HG03439 (cell line): ENCODE measurements at regions not wholly inside any gene's neighbourhood (a gene's known extent, or its start where the extent isn't known, plus 50 kb on each side); places are given as distances from the start of the nearest gene placed in this dataset.

Experiments used
- ATAC-seq: cut with Tn5 transposase; IDR thresholded peaks from one replicate; pipeline ENCODE4 v1.9.1; 2021; ENCODE audit warnings: mild to moderate bottlenecking, moderate library complexity; ENCODE audit not compliant: unreplicated experiment

DNA sequence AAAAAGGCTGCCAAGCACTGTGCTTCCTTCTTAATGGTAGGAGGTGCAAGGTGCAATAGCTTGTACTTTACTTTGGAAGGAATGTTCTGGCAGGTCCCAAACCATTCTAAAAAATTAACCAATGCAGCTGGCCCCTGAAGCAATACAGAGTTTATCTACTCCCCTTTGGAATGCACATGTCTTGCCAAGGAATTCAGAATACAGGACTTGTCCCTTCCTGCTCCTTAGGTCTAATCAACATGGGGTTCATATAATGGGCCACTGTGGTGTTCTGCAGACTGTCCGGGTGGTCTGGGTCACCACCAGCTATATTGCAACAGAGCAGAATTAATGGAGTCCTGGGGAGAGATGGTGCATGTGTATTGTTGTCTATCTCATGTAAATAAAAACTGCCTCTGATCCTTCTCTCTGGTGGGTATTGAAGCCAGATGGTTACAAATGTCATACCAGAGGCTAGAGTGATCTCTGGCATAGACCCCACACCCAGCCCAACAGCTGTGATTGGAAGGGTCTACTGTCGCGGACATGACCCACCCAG, 112.8 kb downstream of the RIPK4 start:
- ATAC-seq = no peak

DNA sequence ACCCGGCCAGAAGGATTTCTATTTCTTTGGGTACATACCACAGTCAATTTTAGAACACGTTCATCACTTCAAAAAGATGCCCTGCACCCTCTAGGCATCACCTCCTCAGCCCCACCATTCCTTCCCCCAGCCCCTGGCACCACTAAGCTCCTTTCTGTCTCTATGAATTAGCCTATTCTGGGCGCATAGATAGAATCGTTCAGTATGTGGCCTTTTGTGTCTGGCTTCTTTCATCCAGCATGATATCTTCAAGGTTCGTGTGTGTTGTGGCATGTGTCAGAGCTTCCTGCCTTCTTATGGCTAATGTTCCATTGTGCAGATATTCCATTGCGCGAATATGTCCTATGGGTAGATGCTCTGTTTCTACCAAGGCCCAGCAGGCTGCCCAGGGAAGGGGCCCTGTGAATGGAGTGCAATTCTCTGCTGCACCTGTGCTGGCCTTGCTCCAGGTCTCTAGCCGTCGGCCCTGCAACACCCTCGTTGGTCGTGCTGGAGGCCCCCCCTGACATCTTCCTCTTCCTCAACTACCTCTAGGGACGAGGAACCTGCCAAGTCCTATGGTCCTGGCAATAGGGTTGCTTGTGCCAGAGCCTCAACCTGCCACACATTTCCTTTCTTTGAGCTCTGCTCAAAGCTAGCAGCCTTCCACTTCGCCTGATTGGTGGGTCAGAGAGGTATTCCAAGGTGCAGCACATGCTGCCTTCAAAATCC, 113.5 kb downstream of the RIPK4 start:
- ATAC-seq = no peak

DNA sequence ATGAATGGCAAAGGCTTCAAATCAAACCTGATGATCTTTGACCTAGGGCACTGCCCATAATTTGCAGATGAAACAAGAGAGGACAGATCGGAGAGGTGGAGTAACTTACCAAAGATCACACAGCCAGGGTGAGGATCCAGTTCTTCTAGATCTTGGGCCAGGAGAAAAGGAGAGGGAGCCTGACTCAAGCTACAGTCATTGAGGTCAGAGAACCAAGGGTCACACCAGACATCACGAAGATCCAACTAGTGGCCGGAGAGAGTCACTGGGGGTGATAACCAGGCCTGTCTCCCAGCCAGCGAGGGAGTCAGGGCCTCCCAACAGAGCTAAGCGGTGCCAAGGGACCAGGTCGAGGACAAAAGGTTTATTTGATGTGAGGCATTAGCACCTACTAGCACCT, 115.0 kb downstream of the RIPK4 start:
- no peak for ATAC-seq

DNA sequence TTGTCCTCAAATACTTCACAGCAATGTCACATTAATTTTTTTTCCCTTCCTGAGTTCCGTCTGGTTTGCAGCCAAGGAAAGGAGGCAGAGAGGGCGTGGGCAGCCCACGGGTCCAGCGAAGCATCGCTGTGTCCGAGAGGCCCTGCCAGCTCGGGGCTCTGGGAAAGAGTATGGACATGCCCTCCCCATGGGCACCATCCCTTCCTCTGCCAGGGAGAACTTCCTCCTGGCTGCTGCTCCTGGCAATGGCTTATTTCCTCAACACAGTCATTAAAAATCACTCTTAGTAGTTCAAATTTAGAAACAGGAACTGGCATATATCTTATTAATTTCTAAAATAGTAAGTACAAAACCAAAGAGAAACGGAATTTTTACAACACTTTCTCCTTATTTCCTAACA, 115.4 kb downstream of the RIPK4 start:
- no peak for ATAC-seq

DNA sequence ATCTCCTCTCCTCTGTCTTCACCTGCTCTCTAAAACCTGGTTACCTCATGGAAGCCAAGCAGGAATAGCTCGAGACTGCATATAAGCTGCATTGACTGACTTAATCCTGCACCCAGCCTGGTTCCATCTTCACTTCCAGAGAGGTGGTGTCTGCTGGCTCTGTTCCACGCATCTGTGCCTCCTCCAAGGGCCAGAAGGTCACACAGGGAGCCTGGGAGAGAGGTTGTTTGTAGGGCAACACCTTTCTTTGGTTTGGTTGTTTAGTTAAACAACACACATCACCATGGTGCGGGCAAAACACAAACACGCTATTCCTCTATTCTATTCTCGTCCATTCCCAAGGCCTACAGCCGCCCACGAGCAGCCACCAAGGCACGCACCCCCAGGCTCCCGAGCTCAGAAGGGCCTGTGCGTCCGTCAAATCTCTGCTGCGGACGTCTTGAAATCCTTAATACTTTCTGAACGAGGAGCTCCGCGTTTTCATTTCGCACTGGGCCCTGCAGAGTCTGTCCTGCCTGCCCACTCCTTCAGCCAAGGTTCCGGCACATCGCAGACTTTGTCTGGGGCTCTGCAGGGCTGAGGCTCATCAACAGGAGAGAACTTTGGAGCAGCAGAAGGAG, 116.2 kb downstream of the RIPK4 start:
- no peak for ATAC-seq

DNA sequence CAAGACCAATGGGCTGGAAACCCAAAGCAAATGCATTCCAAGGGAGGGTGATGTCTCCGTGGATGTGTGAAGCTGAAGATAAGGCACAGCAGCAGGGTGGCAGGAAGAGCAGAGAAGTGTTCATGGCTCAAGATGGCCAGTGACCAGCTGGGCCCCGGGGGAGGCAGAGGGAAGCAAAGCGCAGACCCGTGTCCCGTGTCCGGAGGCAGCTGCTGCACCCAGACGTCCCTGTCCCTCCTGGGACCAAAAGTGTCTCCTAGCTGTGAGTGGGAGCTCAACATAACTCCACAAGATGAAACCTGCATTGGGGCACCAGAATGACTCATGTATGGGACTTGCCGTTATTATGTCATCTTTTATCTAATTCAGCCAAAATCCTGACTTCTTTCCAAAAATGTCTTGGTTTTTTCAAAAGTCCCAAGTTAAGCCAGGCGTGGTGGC, 118.2 kb downstream of the RIPK4 start:
- ATAC-seq = no peak

DNA sequence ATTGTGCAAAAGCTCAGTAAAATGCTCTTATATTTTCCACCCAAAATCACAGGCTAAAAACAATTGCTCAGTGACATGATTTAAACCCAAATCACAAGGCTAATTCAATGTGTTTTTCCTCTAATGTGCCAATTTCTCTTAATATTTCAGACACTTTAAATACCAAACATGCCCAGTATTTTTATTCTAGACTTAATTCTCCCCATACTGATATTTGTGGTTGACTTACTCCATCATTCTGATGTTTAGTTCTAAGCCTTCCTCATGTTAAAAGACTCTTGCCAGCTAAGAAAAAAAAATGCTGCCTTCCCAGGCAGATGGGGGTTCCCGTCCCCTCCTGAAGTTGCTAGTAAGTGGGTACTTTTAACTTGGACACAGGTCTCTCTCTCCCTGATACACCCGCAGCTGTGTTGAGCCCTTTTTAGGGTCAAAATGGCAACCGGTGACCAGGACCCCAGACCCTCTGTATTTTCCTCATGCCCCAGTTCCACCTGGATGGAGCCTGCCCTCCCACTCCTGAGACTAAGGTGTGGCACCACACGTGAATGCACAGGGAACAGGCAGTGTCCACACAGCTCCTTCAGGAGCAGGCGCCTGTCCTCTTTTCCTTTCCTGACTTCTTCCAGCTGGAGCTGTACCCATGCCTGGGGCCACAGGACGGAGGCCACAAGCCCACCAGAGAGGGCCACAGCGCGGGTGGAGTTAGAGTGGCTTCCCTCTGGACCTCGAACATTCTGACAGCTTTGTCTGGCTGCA, 118.9 kb downstream of the RIPK4 start:
- no peak for ATAC-seq

DNA sequence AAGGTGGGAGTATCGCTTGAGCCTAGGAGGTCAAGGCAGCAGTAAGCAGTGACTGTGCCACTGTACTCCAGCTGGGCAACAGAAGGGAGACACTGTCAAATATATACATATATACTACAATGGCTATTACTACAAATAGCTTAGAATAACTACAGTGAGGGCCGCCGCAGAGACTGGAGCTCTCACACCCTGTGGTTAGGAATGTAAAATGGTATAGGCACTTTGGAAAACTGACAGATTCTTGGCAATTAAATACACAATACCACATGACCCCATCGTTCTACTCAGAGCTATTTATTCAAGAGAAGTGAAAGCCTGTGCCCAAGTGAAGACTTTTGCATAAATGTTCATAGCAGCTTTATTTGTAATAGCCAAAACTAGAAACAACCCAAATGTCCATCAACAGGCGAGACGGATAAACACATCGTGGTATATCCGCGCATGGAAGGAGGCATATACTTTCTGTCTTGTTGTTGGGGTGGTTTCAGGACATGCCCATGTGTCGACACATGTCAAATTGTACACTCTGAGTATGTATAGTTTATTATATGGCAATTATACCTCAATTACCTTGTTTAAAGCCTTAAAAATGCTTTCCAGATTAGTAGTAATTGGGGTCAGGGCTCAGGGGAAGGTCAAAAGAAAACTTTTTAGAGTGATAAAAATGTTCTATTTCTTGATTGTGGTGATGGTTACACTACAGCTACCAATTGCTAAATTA, 123.4 kb downstream of the RIPK4 start:
- no peak for ATAC-seq

DNA sequence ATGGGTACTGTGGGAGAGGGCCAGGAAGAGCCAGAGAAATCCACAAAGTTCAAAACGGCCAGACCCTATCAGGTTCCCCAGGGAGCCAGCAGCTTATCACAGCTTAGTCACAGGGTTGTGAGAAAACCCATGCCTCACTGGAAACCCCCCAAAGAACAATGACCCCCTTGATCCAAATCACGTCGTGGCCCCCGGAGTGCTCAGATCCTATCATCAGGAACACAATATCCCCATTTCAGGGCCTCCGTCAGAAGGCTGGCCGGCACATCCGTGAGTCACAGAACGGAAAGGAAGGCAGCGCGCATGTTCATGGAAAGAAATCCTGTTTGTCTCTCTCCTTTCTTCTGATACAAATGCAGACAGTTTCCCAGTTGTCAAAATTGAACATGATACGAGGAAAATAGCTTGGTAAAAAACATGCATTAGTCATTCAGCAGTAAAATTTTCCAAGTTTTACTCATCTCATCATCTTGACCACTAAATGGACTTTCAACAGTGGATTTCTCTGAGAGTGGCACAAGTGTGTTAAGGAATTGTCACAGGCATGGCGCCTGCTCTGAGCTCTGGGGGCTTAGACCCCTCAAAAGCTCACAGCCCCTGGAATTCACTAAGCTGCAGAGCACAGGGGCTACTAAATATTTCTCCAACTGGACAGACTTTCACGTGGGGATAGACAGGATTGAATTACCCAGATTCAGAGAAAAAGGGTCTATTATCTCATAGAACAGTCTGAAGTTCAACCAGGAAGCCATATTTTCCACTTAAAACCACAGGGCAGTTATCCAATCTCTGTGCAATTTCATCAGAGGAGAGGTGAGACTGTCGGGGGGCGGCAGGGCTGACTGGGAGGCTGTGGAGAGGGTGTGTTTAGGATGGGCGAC, 124.8 kb downstream of the RIPK4 start:
- ATAC-seq = no peak

DNA sequence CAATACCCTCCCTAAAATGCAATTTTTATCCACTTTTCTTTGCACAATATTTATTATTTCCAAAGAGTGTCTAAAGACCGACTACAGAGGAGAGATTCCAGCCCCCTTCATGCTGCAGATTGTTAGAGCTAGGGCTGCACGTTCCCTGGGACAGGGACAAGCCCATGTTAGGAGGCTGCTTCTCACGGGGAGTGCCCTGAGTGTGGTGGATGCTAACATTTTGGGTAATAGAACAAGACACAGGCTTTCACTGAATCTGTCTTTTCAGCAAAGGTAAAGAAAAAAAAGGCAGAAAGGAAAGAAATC, 125.4 kb downstream of the RIPK4 start:
- no peak for ATAC-seq

DNA sequence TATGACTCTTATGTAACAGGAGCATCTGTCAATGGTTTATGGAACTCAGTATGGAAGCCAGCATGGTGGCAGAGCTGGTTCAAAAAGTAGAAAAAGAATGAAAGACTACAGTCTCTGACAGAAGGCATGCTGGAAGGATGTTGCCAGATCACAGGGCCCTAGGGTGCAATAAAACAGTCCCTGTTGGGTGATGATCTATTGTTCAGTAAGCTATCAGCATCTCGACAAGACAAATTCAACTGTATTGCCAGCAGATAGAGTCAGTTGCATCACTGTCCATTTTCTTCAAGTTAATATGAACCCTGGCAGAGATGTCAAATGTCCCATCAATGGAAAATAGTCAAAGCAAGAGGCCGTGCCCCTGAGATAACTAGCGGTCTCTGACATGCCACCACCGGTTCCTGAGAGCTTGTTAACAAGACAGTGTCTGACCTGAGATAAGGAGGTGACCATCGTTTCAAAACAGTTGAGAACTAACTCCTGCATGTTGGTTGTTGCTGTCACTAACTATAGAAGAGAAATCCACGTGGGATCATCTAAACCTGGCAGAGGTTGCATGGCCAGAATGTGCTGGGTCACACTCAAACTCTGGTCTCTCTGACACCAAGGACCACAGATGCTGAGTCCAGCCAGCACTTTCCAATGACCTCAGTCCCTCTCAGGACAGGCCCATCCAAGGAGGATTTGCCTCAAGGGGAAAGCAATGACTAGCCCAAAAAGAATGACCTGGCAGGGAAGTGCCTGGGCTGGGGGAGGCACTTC, 125.9 kb downstream of the RIPK4 start:
- no peak for ATAC-seq

DNA sequence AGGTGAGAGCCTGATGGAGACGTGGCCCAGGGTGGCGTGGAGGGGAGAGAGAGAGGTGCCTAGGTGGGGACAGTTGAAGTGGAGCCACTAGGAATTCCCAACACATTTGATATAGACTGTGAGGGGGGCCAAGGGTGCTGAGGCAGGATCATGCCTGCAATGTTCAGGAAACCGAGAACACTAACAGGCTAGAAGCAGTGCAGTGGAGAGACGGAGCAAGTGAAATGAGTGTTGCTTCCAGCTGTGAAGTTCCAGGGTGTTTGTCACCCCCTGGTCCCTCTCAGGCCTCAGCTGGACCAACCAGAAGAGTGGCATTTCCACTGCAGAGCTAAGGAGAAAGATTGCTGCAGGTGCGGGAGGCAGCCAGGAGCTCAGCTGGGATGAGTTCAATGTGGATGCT, 127.1 kb downstream of the RIPK4 start:
- ATAC-seq = no peak

DNA sequence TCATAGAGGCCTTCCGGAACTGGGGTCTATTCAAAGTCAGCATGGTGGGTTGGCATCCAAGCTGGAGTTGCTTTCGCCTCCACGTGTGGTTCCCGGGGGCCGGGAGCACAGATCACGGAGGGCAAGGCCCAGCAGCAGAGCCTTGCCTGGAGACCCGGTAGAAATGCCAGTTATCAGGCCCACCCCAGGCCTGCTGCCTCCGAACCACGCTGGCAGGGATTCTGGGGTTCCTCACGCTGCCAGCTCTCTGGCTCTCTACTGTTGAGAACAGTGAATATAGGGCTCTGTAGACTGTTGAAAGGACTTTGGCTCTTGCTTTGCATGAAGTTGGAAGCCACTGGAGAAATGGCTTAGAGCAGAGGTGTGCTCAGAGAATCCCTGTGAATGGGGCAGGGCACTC, 127.5 kb downstream of the RIPK4 start:
- ATAC-seq = no peak

DNA sequence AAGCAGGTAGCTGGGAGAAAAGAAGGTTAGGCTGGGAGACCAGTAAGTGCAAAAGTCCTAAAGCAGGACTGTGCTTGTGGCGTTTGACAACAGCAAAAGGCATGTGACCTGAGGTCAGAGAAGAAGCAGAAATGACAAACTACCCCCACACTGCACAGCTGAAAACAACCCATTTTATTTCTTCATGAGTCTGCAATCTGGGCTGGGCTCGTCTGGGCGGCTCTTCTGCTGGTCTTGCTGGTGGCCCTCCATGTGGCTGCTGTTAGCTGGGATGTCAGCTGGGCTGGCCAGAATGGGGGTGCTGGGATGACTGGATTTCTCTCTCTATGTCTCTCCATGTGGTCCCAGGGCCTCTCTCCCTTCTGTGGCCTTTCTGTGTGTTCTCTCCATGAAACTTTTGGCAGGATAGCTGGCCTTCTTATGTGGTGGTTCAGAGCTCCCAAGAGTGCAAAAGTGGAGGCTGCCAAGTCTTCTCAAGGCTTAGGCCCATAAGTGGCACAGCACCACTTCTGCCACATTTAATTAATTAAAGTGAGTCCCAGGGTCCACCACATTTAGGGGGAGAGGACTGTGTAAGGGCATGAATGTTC, 128.6 kb downstream of the RIPK4 start:
- no peak for ATAC-seq

DNA sequence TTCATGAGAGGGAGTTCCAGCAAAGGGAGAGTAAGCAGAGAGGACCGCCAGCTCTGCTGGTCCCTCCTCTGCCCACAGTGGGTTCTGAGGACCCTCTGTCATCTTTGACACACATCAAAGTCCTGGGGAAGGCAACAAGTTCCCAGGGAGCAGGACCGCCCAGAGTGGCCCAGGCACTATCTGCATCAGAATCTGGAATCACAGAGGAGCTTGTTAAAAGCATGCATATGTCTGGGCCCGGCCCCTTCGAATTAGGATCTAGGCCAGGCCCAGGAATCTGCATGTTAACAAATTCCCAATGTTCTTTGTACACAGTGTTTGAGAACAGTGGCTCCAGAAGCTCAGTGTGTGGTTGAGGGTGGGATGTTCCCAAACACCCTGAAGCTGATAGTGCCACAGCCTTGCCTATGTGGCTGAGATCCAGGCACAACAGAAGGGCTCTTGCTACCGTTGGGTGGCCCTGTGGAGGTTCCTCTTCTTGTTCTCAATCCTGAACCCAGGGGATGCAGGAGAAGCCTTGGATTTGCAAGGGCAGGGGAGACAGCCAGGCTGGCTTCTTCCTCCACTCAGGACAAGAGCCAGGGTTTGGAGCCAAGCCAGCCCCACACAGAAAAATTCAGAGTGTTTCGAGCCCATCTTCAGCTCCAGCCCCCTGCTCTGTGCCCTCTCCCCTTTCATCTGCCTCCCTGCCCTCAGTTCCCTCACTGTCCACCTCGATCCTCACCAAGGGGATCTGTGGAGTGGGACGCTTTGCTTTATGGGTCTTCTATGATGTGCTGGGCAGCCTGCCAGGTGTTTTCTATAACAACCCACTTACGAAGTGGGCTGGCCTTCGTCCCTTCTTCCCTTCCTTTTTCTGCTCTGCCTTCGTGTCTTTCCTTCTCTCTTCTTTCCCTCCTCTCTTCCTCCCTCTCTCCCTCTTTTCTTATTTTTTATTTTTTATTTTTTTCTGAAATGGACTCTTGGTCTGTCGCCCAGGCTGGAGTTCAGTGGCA, 129.0 kb upstream of the TMPRSS2 start:
- no peak for ATAC-seq

DNA sequence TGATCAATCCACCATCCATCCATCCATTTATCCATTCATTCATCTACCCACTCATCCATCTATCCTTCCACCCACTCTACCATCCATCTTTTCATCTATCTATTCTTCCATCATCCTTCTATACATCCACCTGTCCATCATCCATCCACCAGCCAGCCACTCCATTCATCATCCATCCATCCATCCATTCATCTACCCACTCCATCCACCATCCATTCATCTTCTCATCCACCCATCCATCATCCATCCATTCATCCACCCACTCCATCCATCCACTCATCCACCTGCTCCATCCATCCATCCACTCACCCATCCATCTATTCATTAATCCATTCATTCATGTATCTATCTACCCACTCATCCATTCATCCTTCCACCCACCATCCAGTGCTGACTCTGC, 127.9 kb upstream of the TMPRSS2 start:
- no peak for ATAC-seq

DNA sequence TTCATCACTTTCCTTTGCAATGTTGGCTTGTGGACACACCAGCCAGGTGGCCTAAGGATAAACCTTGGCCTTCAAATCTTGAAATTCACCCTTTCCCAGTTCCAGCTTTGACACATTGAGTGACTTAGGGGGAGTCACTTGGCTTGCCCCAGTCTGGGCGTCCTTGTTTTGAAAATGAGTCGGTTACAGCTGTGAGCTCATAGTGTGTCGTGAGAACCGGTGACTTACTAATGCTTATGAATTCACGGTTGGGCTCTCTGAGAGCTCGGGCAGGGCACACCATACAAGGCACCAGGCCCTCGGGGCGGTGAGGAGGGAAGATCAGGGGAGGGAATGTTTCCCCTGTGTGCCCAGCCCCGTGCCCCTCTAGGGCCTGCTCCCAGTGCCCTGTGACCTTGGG, 126.9 kb upstream of the TMPRSS2 start:
- ATAC-seq = no peak

DNA sequence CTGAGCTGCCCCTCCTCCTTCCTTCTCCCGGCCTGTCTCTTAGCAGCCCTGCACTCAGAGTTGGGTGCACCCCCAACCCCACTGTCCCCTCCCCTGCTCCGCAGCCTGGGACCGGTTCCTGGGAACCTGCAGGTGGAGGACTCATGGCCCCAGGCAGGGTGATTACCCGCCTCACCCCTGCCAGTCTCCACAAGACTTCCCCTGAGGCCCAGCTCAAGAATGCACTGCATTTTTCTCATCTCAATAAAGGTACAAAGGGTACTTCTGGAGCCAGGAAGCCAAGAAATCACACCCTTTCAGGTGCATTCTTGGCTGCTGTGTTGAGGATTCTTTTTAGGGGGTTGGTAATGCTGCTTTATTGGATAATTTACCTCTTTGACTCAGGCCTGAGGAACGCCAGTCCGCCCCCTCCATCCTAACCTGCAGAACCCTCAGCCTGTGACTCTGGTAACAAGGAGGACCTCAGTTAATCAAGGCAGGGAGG, 126.3 kb upstream of the TMPRSS2 start:
- ATAC-seq = no peak
